ENCODE measurements at regions not wholly inside any gene's neighbourhood (a gene's known extent, or its start where the extent isn't known, plus 50 kb on each side); places are given as distances from the start of the nearest gene placed in this dataset.

DNA sequence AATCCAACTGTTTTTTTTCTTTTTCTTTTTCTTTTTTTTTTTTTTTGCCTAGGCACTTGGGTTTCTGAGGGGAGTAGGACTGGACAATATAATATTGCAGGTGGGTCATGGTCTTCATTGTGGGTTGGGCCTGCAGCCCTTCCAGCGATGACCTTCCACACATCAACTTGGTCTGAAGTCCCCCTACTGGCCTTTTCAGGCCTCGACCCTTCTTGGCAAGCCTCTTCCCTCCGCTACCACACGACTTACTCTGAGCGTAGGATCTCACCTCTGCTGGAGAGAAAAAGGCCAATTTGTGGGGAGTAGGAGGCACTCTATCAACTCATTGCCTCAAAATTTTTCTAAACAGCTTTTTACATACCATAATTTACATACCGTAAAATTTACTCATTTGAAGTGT is 51.1 kb upstream of the GRIK3 start:
- DNase-seq (ENCODE audit: low spot score), result peak; percentile 73

DNA sequence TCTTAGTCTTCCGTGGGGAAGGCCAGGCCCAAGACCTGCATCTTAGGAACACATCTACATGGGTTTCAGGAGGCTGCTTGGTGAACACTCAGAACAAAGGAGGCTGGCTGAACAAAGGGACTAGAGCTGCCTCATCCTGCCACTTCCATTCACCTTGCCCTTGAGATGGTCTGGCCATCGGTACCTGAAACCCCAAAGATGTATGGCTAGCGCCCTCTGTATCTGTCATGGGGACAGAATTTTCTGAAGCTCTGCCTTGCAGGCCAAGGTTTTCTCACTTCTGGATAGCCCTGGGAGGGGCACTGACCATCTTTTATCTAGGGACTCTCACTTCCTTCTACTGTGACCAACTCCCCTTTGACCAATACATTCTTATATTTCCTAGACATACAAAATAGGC is 55.4 kb upstream of the GRIK3 start:
- DNase-seq (ENCODE audit: low spot score), result no peak

GRCh38 chr1:37090671-37091070 is 56.4 kb upstream of the GRIK3 start:
- DNase-seq (ENCODE audit: low spot score), result no peak

DNA sequence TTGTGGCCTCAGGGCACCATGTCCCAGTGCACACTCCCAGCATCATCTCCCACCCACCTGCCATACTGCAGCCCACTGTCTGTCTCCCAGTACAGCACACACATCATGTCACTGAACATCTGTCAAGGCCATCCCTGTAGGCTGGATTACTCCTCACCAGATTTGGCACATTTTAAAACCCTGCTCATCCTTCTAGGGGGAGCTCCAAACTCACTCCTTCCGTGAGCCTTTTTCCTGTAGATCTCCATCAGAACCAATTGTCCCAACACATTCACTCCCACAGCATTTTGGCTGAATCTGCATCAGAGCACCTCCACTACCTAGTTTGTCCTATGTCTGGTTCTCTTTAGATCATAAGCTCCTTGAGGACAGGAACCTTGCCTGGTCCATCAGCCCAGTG is 58.6 kb upstream of the GRIK3 start:
- DNase-seq (ENCODE audit: low spot score), result no peak

- DNase-seq (ENCODE audit: low spot score), result no peak
These were observed 60.0 kb upstream of the GRIK3 start for GRCh38 chr1:37094302-37094701.

- peak; percentile 74 for DNase-seq (ENCODE audit: low spot score)
These were observed 62.2 kb upstream of the GRIK3 start for GRCh38 chr1:37096523-37096922.

DNA sequence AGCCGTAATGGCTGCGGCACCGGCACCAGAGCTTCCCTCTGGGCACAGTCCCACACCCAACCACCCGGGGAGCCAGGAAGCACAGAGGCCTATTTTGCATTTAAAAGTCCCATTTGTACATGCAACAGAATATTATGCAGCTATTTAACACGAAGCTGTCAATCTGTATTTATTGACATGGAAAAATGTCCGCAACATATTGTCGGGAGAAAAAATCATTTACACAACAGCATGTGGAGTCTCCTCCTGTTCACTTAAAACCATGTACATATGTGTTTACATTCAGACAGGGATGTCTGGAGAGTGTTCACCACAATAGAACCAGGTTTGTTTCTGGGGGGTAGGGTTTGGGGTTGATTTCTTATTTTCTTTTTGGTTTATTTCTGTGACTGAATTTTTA is 63.4 kb upstream of the GRIK3 start:
- DNase-seq (ENCODE audit: low spot score), result no peak

GRCh38 chr1:37098237-37098636 is 63.9 kb upstream of the GRIK3 start:
- peak; percentile 41 for DNase-seq (ENCODE audit: low spot score)

DNA sequence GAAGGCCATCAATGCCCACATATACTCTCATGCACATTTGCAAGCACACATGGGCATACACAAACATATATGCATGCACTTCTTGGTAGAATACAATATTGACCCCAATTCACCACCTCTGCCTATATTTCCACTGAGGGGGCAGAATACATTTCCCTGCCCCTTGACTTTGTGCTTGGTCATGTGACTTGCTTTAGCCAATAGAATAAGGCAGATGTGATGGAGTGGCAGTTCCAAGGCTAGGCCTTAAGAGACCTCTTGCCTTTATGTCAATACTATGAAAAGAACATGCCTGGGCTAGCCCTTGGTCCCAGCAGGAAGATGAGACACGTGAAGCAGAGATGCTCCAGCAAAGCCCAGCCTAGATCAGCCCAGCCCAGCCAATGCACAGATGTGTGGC is 66.0 kb upstream of the GRIK3 start:
- DNase-seq (ENCODE audit: low spot score), result no peak

DNA sequence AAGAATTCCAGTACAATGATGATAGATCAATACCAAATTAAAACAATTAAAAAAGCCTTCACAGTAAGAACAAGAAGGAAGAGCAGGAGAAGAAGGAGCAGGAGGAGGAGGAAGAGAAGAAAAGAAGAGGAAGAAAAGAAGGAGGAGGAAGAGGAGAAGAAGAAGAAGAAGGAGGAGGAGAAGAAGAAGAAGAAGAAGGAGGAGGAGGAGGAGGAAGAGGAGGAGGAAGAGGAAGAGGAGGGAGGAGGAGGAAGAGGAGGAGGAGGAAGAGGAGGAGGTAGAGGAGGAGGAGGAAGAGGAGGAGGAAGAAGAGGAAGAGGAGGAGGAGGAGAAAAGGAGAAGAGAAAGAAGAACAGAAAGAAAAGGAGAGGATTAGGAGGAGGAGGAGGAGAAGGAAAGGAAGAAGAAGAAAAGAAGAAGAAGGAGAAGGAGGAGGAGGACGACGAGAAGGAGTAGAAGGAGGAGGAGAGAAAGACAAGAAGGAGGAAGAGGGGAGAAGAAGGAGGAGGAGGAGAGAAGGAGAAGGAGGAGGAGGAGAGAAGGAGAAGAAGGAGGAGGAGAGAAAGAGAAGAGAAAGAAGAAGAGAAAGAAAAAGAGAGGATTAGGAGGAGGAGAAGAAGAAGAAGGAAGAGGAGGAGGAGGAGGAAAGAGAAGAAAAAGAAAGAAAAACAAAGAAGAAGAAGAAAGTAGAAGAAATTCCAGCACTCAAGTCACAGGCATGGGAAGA is 68.5 kb upstream of the GRIK3 start:
- no peak for DNase-seq (ENCODE audit: low spot score)

- no peak for DNase-seq (ENCODE audit: low spot score)
These were observed 71.6 kb upstream of the GRIK3 start for GRCh38 chr1:37105911-37106310.

GRCh38 chr1:37107153-37107907 is 73.0 kb upstream of the GRIK3 start:
- DNase-seq (ENCODE audit: low spot score), result no peak

DNA sequence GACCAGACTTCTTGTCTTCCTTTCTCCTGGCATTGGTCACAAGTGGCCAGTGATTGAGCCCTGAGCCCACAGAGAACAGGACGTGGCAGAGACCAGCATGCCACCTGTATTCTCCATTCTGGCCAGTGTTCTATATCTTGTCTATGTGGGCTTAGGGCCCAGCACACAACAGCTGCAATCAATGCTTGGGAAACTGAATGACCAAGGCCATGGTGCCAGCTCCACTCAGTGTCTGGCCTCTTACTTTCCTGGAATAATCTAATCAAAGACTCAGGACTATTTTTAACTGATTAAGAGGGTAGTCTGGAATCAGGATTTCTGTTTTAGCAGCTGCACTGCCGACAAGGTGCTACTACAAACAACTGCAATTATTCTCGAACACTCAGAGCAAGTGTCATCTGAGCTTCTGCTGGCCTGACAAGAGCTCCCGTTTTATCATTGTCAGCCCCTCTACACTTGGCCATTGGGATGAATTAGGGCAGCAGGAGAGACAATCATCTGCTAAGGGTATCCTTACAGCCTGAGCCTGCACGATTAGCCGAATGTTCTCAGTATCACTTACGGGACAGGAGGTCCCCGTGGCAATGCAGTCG is 74.4 kb upstream of the GRIK3 start:
- no peak for DNase-seq (ENCODE audit: low spot score)

DNA sequence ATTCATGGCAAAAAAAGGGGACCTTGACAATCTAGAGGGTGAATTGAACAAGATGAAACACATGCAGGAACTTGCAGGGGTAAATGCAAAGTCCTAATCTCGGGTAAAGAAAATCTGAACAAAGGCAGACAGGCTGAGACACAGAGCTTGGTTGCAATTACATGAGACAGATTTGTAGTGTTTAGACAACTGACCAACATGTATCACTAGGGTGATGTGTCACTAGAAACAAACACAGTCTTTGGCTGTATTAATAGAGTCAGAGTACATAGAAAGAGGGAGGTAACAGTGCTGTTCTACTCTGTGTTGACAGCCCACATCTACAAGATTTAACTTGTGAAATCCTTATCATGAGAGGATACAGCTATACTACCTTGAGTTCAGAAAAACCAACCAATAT is 78.1 kb upstream of the GRIK3 start:
- DNase-seq (ENCODE audit: low spot score), result no peak

DNA sequence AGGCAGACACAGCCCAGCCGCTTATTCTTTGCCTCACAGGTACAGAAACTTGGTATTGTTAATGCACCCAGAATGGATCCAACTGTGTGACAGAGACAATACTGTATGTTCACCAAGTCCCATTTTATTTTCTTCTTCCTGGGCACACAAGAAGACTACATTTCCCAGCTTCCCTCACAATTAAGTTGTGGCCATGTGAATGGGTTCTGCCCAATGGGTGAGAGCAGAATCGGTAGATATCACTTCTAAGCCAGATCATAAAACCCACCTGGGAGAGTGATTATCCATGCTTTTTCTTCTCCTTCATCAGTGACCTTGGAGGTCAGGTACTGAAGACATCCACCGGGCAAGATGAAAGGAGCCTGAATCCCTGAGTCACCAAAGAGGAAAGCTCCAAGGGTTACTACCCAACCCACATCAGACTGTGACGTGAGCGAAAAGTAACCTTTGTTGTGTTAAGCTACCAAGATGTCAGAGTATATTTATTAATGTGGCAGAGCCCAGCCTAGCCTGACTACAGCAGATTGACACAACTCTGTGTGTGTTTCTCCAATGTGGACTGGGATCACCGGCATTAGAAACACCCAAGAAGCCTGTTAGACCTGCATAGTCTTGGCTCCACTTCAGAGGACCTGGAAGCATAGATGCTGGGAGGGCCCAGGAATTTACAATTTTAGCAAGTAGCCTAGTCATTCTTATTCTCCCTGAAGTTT is 79.1 kb upstream of the GRIK3 start:
- no peak for DNase-seq (ENCODE audit: low spot score)

DNA sequence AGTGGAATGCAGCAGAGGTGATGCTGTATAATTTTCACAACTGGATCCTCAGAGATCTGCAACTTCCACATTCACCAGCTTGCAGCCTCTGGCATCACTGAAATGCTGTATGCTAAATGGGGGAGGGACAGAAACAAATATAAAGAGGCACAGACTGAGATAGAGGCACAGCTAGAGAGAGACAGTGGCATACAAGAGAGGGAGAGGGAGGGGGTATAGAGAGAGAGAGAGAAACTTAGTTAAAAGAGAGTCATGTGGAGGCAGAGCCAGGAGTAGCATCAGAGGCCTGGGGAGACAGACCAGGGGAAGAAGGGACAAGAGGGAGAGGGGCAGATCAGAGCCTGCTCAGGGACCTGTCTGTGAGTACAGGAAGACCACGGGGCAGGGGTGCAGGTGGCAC is 84.5 kb upstream of the GRIK3 start:
- no peak for DNase-seq (ENCODE audit: low spot score)

DNA sequence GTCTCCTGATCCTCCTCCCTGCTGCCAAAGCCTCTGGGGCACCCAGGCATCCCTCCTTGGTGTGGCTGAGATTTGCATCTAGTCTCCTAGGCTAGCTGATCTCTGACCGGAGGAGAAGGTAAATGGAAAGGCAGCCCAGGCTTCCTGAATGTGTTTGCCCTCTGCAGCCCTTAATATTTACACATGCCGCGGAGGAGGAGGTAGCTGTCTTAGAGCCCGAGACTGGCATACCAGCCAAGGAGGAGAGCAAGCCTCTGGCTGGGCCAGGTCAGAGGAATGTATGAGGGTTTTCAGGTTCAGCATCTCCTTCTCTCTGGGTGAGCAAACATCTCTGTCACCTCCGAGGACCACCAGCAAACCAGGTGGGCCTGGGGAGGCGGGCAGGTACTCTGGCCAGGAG is 86.0 kb upstream of the GRIK3 start:
- DNase-seq (ENCODE audit: low spot score), result no peak

GRCh38 chr1:37123276-37124115 is 89.2 kb upstream of the GRIK3 start:
- no peak for DNase-seq (ENCODE audit: low spot score)

GRCh38 chr1:37124501-37124900 is 90.2 kb upstream of the GRIK3 start:
- no peak for DNase-seq (ENCODE audit: low spot score)

DNA sequence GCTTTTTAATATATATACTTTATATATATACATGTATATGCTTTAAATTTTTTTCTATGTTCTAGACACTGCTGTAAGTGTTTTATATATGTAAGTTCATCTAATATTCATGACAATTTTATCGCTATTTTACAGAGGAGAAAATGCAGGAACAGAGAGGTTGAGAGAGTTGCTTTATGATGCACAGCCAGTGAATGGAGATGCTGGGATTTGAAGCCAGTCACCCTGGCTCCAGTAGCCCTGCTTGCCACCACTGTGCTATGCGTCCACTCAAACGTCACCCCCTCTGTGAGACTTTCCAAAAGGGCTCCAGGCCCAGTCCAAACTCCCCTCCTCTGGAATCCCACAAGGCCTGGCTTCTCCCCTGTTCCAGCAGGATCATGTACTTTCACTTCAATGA is 91.0 kb upstream of the GRIK3 start:
- no peak for DNase-seq (ENCODE audit: low spot score)

DNA sequence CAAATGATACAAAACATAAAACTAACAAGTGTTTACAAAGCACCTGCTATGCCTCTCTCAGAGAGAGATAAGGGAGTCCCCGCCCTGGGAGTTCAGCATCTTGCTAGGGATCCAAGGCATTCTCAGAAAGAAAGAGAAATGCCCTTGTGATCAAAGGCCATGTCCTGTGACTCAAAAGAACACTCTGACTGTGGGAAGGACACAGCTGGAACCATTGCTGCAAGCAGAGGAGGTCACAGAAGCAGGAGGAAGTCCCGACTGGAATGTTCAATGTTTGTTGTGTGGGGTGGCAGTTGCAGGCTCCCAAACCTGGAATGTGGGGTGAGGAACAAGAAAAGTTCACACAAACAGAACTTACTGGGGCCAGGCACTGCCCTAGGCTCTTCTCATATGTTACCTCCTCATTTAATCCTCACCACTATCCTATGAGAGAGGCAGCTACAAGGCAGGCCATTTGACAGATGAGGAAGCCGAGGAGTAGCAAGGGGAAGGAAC is 93.0 kb upstream of the GRIK3 start:
- DNase-seq (ENCODE audit: low spot score), result no peak

- DNase-seq (ENCODE audit: low spot score), result peak; percentile 33
These were observed 93.8 kb upstream of the GRIK3 start for GRCh38 chr1:37128091-37128490.

Data from iPS-NIHi11 (cell line).